HG02981 (cell line): ENCODE measurements at regions not wholly inside any gene's neighbourhood (a gene's known extent, or its start where the extent isn't known, plus 50 kb on each side); places are given as distances from the start of the nearest gene placed in this dataset.
"Not testable (repeated sequence)": the region's sequence is repeated elsewhere in the genome, so short reads cannot be mapped to it uniquely, and the experiment has no call there.

Experiments used
- ATAC-seq: cut with Tn5 transposase; IDR thresholded peaks from one replicate; pipeline ENCODE4 v1.9.1; 2021; ENCODE audit warnings: mild to moderate bottlenecking, moderate library complexity; ENCODE audit not compliant: unreplicated experiment

- ATAC-seq: not testable (repeated sequence)
Observed at GRCh38 chr10:78444741-78445140, 411.1 kb downstream of the RPS24 start.

GRCh38 chr10:78445308-78445707 lies 411.6 kb downstream of the RPS24 start:
- no peak for ATAC-seq

GRCh38 chr10:78448470-78448869 lies 414.8 kb downstream of the RPS24 start:
- ATAC-seq: no peak

- no peak for ATAC-seq
Observed at GRCh38 chr10:78448994-78449418, 415.3 kb downstream of the RPS24 start.

- ATAC-seq: no peak
Observed at GRCh38 chr10:78449554-78449953, 415.9 kb downstream of the RPS24 start.

- ATAC-seq: no peak
Observed at GRCh38 chr10:78450239-78450638, 416.6 kb downstream of the RPS24 start.

GRCh38 chr10:78450807-78451485 lies 417.3 kb downstream of the RPS24 start:
- ATAC-seq: no peak

GRCh38 chr10:78451592-78451991 lies 417.9 kb downstream of the RPS24 start:
- no peak for ATAC-seq

- ATAC-seq: no peak
Observed at GRCh38 chr10:78454123-78454645, 420.5 kb downstream of the RPS24 start.

GRCh38 chr10:78455236-78455635 lies 421.6 kb downstream of the RPS24 start:
- ATAC-seq: no peak

- ATAC-seq: no peak
Observed at GRCh38 chr10:78455811-78456210, 422.1 kb downstream of the RPS24 start.

- no peak for ATAC-seq
Observed at GRCh38 chr10:78456649-78457400, 423.2 kb downstream of the RPS24 start.

- ATAC-seq: no peak
Observed at GRCh38 chr10:78457804-78458482, 424.3 kb downstream of the RPS24 start.

GRCh38 chr10:78458983-78459638 lies 425.4 kb downstream of the RPS24 start:
- ATAC-seq: no peak

GRCh38 chr10:78459639-78460037 lies 426.0 kb downstream of the RPS24 start:
- no peak for ATAC-seq

- no peak for ATAC-seq
Observed at GRCh38 chr10:78460204-78460603, 426.5 kb downstream of the RPS24 start.

GRCh38 chr10:78461333-78461732 lies 427.7 kb downstream of the RPS24 start:
- ATAC-seq: no peak

- no peak for ATAC-seq
Observed at GRCh38 chr10:78462176-78462575, 428.5 kb downstream of the RPS24 start.

- no peak for ATAC-seq
Observed at GRCh38 chr10:78462726-78463228, 429.1 kb downstream of the RPS24 start.

GRCh38 chr10:78464118-78464855 lies 430.6 kb downstream of the RPS24 start:
- ATAC-seq: no peak
